A549 (cell line): ENCODE measurements at regions not wholly inside any gene's neighbourhood (a gene's known extent, or its start where the extent isn't known, plus 50 kb on each side); places are given as distances from the start of the nearest gene placed in this dataset.

Experiments used
- CEBPB ChIP-seq, 2 experiments: fragments of >200 bp in 1 of 2; sonication (Bioruptor Twin) in 1 of 2; formaldehyde crosslinking in 1 of 2; IDR thresholded peaks; 2 replicates each; pipeline ENCODE4 v1.6.1; 2012 to 2016
- CTCF ChIP-seq: fragments of >200 bp; sonication (Bioruptor Twin); formaldehyde crosslinking; IDR thresholded peaks from 3 replicates; pipeline ENCODE4 v1.5.1; 2016
- EP300 ChIP-seq, 2 experiments: fragments of >200 bp; sonication (Bioruptor Twin); formaldehyde crosslinking; IDR thresholded peaks; 2 replicates in 1 of 2; 3 replicates in 1 of 2; pipeline ENCODE4 v1.6.1; 2016 to 2017
- SREBF2 ChIP-seq: fragments of 450-650 bp; IDR thresholded peaks from 2 replicates; pipeline ENCODE4 v1.6.1; 2014; ENCODE audit warnings: mild to moderate bottlenecking, moderate library complexity
- USF2 ChIP-seq: fragments of 450-650 bp; IDR thresholded peaks from 2 replicates; pipeline ENCODE4 v1.6.1; 2014; ENCODE audit warnings: antibody characterized with exemption

GRCh38 chr3:28150465-28151206 lies 90.8 kb upstream of the CMC1 start:
- no peak for TF ChIP-seq EP300 (IDR thresholded peaks at IDR 0.05)
- TF ChIP-seq CTCF: no peak
- TF ChIP-seq USF2: no peak
- TF ChIP-seq SREBF2: no peak
- no peak for TF ChIP-seq CEBPB (IDR thresholded peaks at IDR 0.05)
